WTC11 (cell line): ENCODE measurements at regions not wholly inside any gene's neighbourhood (a gene's known extent, or its start where the extent isn't known, plus 50 kb on each side); places are given as distances from the start of the nearest gene placed in this dataset.

Source experiments
- ETV6 ChIP-seq: sonication (generic); formaldehyde crosslinking; IDR thresholded peaks from 2 replicates; pipeline ENCODE4 v1.8.1; 2022; ENCODE audit warnings: mild to moderate bottlenecking, missing genetic modification reagents
- JUN ChIP-seq: sonication (generic); formaldehyde crosslinking; IDR thresholded peaks from 2 replicates; pipeline ENCODE4 v1.8.0; 2023; ENCODE audit warnings: mild to moderate bottlenecking, missing genetic modification reagents
- MYBL2 ChIP-seq: sonication (generic); formaldehyde crosslinking; IDR thresholded peaks from 2 replicates; pipeline ENCODE4 v1.8.1; 2023; ENCODE audit warnings: mild to moderate bottlenecking, moderate library complexity, missing genetic modification reagents
- NFYB ChIP-seq: sonication (generic); formaldehyde crosslinking; conservative IDR thresholded peaks from 2 replicates; pipeline ENCODE4 v1.8.0; 2022; ENCODE audit warnings: low read depth, missing genetic modification reagents
- TP53 ChIP-seq: sonication (generic); formaldehyde crosslinking; IDR thresholded peaks from 2 replicates; pipeline ENCODE4 v1.8.1; 2023; ENCODE audit warnings: mild to moderate bottlenecking, missing genetic modification reagents
- ZNF138 ChIP-seq: sonication (generic); formaldehyde crosslinking; conservative IDR thresholded peaks from 2 replicates; pipeline ENCODE4 v1.8.1; 2022; ENCODE audit warnings: mild to moderate bottlenecking, moderate library complexity, missing genetic modification reagents
- TF ChIP-seq, protein P1 (sequence below): sonication (generic); formaldehyde crosslinking; IDR thresholded peaks from 2 replicates; pipeline ENCODE4 v1.8.1; 2023; ENCODE audit warnings: mild to moderate bottlenecking, missing genetic modification reagents
- TF ChIP-seq, protein P2 (sequence below): fragments of 200-600 bp; IDR thresholded peaks from 2 replicates; pipeline ENCODE4 v1.8.0; 2022; ENCODE audit warnings: antibody characterized with exemption
- TF ChIP-seq, protein P3 (sequence below): sonication (generic); formaldehyde crosslinking; IDR thresholded peaks from 2 replicates; pipeline ENCODE4 v1.8.1; 2023; ENCODE audit warnings: mild to moderate bottlenecking, missing genetic modification reagents, moderate library complexity
- TF ChIP-seq, protein P4 (sequence below): sonication (generic); formaldehyde crosslinking; IDR thresholded peaks from 2 replicates; pipeline ENCODE4 v1.8.0; 2022; ENCODE audit warnings: mild to moderate bottlenecking, missing genetic modification reagents
- TF ChIP-seq, protein P5 (sequence below): sonication (generic); formaldehyde crosslinking; IDR thresholded peaks from 2 replicates; pipeline ENCODE4 v1.8.0; 2022; ENCODE audit warnings: mild to moderate bottlenecking, missing genetic modification reagents

DNA sequence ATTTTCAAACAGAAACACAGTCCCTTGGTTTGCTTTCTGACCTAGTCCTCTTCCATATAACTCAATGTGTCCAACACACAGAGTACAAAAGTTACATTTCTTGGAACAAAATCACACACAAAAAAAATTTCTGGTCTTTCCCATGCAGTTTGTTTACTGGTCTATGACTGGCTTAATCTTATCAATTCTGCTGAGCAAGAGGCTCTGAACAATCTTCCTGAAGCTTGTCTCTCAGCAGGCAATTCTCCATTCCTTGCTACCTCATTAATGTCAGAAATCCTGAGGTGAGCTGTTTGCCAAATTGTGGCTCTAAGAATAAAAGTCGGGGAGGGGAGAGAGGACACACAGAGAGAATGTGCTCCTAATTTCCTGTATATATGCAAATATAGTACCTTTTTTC, 423.6 kb downstream of the HLX start:
- TF ChIP-seq, protein P1, sequence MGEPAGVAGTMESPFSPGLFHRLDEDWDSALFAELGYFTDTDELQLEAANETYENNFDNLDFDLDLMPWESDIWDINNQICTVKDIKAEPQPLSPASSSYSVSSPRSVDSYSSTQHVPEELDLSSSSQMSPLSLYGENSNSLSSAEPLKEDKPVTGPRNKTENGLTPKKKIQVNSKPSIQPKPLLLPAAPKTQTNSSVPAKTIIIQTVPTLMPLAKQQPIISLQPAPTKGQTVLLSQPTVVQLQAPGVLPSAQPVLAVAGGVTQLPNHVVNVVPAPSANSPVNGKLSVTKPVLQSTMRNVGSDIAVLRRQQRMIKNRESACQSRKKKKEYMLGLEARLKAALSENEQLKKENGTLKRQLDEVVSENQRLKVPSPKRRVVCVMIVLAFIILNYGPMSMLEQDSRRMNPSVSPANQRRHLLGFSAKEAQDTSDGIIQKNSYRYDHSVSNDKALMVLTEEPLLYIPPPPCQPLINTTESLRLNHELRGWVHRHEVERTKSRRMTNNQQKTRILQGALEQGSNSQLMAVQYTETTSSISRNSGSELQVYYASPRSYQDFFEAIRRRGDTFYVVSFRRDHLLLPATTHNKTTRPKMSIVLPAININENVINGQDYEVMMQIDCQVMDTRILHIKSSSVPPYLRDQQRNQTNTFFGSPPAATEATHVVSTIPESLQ (CRISPR knock-in tag) = no peak
- TF ChIP-seq, protein P2, sequence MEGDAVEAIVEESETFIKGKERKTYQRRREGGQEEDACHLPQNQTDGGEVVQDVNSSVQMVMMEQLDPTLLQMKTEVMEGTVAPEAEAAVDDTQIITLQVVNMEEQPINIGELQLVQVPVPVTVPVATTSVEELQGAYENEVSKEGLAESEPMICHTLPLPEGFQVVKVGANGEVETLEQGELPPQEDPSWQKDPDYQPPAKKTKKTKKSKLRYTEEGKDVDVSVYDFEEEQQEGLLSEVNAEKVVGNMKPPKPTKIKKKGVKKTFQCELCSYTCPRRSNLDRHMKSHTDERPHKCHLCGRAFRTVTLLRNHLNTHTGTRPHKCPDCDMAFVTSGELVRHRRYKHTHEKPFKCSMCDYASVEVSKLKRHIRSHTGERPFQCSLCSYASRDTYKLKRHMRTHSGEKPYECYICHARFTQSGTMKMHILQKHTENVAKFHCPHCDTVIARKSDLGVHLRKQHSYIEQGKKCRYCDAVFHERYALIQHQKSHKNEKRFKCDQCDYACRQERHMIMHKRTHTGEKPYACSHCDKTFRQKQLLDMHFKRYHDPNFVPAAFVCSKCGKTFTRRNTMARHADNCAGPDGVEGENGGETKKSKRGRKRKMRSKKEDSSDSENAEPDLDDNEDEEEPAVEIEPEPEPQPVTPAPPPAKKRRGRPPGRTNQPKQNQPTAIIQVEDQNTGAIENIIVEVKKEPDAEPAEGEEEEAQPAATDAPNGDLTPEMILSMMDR = no peak
- TF ChIP-seq MYBL2 = no peak
- TF ChIP-seq JUN (CRISPR knock-in tag) = no peak
- TF ChIP-seq, protein P3, sequence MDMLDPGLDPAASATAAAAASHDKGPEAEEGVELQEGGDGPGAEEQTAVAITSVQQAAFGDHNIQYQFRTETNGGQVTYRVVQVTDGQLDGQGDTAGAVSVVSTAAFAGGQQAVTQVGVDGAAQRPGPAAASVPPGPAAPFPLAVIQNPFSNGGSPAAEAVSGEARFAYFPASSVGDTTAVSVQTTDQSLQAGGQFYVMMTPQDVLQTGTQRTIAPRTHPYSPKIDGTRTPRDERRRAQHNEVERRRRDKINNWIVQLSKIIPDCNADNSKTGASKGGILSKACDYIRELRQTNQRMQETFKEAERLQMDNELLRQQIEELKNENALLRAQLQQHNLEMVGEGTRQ (CRISPR knock-in tag) = no peak
- no peak for TF ChIP-seq NFYB (CRISPR knock-in tag)
- TF ChIP-seq TP53 (CRISPR knock-in tag) = no peak
- TF ChIP-seq, protein P4, sequence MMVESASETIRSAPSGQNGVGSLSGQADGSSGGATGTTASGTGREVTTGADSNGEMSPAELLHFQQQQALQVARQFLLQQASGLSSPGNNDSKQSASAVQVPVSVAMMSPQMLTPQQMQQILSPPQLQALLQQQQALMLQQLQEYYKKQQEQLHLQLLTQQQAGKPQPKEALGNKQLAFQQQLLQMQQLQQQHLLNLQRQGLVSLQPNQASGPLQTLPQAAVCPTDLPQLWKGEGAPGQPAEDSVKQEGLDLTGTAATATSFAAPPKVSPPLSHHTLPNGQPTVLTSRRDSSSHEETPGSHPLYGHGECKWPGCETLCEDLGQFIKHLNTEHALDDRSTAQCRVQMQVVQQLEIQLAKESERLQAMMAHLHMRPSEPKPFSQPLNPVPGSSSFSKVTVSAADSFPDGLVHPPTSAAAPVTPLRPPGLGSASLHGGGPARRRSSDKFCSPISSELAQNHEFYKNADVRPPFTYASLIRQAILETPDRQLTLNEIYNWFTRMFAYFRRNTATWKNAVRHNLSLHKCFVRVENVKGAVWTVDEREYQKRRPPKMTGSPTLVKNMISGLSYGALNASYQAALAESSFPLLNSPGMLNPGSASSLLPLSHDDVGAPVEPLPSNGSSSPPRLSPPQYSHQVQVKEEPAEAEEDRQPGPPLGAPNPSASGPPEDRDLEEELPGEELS = no peak
- TF ChIP-seq, protein P5, sequence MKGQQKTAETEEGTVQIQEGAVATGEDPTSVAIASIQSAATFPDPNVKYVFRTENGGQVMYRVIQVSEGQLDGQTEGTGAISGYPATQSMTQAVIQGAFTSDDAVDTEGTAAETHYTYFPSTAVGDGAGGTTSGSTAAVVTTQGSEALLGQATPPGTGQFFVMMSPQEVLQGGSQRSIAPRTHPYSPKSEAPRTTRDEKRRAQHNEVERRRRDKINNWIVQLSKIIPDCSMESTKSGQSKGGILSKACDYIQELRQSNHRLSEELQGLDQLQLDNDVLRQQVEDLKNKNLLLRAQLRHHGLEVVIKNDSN (CRISPR knock-in tag) = no peak
- TF ChIP-seq ETV6 (CRISPR knock-in tag) = no peak
- TF ChIP-seq ZNF138 (CRISPR knock-in tag) = no peak
